Activated T-cell treated with anti-CD3 and anti-CD28 coated beads, Interleukin-2, amount 50 U/mL, for 1 hour (primary cell): ENCODE measurements at regions not wholly inside any gene's neighbourhood (a gene's known extent, or its start where the extent isn't known, plus 50 kb on each side); places are given as distances from the start of the nearest gene placed in this dataset.
"Not testable (repeated sequence)": the region's sequence is repeated elsewhere in the genome, so short reads cannot be mapped to it uniquely, and the experiment has no call there.

Experiments used
- DNase-seq: peaks from one replicate; pipeline ENCODE4 v3.0.0-alpha.2; 2020

DNA sequence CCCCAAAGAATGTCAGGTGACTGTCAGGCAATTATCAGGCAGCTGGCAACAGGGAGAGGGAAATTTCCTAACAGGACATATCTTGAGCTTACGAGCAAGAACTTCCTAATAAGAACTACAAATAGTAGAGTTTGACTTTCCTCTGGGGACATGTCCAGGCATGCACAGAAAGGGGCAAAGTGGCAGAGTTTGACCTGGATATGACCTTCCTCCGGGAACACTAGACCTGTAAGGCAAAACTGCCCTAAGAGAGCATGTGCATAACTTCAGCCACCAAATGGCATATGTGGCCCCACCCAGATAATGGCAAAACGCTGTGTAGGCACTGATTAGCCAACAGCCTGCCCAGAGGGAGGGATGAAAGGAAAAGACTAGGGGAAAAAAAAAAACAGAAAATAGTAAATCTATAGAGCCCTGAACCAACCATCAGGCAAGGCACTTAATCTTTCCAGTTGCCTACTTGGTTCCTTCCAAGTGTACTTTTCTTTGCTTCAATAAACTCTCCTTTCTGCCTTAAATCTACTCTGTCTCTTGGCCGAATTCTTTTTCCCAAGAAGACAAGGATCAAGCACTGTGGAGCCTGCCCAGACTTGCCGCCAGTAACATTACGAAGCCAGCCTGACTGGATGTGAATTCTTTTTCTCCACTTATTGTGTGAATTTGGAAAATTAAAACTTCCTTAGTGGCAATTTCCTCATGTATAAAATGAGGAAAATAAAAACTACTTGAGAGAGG, 164.1 kb downstream of the SPTSSA start:
- no peak for DNase-seq

DNA sequence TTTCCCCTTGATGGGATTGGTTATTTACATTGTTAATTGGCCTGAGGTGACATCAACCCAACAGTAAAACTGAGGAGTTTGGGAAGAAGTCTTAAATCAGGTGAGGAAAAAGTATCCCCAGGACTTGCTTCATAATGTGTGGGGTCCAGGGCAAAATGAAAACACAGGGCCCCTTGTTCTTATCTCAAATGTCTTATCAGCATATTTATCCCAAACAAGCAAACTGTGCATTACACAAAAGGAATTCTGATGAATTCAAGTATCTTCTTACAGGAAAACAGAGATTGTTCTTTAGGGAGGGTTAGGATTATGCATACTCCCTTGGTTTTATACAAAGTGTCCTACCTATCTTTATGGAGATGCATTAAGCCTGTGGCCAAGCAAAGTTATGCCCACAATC, 178.4 kb downstream of the SPTSSA start:
- DNase-seq = no peak

DNA sequence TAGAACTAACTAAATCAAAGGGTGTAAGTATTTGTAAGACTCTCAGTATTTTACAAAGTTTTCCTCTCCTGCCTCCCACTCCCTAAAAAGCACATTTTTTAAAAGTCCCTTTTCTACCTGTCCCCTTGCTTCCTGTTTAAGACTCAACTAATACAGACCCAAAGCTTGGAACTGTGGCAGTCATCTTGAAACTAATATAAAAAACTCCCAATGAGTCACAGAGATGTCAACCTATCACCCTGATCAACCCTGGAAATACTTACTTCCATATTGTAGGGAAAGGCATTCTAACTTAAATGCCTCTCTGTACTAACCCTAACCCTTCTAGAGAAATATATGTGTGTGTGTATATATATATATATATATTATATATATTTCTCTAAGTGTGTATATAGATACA, 184.8 kb downstream of the SPTSSA start:
- no peak for DNase-seq

DNA sequence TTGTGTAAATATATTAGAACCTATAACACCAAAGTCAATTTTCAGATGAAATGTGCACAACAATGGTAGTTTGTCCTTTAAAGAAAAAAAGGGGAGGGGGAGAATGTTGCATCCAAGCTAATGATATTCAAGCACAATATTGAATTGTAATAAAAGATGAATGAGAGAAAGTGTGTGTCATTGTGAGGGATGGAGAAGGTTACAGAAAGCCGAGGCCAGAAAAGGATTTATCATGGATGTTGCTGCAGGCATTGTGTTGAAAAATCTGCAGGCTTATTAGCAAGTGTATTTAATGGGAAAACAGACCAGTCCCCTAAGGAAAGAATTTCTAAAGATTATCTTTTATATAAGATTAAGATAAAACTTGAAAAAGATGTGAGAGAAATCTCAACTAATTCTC, 186.5 kb downstream of the SPTSSA start:
- DNase-seq = no peak

DNA sequence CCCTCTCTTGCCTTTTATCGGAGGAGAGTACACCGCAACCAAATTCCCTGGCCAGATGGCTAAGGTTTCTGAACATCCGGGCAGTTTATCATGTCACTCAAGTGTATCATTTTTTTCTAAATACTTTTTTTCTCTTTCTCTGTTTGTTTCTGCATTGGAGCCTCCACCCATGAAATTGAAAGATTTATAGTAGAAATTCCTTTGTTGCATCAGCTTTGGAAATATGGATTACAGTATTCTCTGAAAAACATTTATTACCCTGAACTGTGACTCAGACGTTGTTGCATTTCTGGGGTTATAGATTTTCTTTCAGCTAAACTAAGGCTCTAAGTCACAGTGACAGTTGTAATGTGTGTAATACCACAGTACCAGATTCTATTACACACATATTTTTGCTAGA, 187.0 kb downstream of the SPTSSA start:
- DNase-seq = no peak

DNA sequence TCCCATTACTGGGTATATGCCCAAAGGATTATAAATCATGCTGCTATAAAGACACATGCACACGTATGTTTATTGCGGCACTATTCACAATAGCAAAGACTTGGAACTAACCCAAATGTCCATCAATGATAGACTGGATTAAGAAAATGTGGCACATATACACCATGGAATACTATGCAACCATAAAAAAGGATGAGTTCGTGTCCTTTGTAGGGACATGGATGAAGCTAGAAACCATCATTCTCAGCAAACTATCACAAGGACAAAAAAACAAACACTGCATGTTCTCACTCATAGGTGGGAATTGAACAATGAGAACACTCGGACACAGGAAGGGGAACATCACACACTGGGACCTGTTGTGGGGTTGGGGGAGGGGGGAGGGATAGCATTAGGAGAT, 188.3 kb downstream of the SPTSSA start:
- DNase-seq = not testable (repeated sequence)

DNA sequence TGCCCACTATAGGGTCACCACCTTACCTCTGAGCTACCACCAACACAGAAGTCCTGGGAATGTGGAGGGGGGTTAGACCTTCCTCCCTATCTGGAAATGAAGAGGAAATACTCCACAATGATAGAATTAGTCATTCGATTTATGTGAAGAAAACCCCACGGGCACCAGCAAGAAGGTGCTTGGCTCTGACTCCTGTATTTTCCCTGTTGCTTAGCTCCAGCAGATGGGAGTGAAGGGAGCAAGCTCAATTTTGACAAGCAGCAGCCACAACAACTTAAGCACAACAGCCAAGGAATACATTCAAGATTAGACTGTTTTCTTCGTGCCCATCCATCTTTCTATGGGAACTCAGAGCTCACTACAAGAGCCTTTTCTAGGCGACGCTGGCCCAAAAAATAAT, 191.7 kb downstream of the SPTSSA start:
- no peak for DNase-seq

DNA sequence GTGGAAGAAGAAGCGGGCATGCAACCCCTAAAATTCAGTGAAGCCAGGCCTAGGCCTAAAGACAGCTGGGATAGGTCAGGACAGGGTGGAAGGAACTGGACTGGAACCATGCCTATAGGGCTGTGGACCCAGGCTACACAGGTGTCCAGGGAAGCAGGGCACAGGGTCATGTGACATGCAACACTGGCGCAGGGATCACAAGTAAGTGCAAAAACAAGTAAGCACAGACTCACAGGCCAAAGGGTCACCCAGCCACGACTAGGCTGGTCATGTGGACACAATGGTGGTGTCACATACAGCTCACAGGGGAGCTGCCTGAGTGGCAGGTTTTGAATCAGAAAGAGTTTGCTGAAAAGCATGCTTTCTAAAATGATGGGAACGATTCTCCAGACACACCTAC, 195.7 kb downstream of the SPTSSA start:
- DNase-seq = no peak

DNA sequence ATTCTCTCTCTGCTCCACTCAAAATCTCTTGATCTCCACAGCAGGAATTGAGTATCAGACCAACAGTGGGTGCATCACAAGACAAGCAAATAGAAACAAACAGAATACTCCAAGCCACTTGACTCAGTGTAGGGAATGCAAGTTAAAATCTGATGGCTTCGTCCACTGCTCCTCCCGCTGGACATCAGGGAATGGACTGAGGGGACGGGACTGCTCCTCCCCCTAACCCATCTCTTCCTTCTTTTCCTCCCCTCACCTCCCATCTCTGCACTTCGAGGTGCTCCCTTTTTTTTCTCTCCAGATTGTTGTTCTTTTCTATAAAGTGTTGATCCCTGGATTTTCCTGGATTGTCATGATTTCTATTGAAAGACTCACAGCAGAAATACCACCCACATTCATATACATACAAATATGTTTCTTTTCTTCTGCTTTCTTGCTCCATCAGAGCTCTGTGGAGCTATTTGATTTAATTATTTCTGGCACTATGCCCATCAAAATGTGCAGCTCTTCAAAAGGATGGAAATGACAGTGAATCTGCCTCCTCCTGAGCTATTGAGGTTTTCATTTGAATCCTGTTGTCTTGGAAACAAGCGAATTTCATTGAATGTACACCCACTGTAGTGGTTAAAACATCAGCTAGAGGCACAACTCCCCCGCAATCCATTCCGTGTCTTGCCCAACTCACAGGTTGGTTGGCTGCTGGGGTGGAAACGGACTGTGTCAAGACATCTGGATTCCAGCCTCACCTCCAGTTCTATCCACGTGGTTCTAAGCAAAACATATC, 199.7 kb downstream of the SPTSSA start:
- no peak for DNase-seq

DNA sequence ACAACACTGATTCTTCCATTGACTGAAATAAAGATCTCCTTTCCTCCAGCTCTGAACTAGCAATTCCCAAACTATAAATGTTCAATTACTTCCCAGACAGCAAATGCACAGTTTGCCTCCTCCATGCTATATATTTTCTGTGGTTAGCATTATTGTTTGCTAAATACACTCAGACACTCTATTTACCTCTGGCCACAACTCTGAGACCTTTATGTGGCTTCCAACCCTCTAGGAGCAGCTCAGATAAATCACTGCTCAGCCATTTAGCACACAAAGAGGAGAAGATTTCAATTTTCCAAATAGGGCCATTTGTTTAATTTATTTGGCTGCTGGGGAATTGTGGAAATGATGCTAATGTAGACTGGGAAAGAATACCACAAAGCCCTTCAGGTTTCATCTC, 202.0 kb downstream of the SPTSSA start:
- no peak for DNase-seq

DNA sequence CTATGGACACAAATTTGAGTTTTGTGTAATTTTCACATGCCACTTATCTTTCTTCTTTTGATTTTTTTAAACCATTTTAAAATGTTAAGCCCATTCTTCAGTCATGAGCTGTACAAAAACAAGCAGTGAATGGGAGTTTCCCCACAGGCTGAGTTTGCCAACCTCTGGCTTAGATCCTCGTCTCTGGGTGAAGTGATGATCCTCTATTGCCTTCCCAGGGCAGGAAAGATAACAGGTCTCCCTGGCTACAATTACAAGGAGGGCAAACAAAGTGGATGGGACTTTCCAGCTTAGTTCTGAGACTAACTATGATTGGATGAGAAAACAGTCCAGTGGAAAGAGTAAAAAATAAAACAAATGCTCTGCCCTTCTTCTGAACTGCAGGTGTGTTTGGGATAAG, 203.7 kb downstream of the SPTSSA start:
- DNase-seq = no peak

DNA sequence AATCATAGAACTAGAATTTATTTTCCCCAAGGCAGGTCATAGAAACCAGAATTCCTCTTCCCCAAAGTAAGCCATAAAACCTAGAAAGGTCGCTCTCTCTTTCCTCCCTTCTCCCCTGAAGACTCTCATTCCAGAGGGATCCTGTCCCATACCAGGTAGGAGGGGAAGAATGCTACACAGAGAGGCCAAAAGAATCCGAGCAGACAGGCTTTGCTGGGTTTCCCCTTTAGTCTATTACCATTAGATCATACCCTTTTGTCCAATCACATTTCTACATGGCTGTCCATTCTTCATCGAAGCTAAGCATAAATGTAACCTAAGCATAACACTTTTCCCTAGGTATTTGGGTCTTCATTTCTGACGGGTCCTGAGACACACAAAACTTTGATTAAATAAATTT, 204.5 kb downstream of the SPTSSA start:
- no peak for DNase-seq

DNA sequence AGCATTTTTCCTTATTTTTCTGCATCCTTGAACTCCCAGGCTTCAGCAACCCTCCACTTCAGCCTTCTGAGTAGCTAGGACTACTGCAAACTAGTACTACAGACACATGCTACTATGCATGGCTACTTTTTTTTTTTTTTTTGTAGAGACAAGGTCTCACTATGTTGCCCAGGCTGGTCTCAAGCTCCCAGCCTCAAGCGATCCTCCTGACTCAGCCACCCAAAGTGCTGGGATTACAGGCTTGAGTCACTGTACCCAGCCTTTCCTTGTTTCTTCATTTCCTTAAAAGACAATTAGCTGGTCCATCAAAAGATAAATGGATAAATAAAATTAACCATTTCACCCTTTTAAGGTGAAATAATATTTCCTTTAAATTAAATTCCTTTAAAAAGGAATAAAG, 205.8 kb downstream of the SPTSSA start:
- DNase-seq = no peak

DNA sequence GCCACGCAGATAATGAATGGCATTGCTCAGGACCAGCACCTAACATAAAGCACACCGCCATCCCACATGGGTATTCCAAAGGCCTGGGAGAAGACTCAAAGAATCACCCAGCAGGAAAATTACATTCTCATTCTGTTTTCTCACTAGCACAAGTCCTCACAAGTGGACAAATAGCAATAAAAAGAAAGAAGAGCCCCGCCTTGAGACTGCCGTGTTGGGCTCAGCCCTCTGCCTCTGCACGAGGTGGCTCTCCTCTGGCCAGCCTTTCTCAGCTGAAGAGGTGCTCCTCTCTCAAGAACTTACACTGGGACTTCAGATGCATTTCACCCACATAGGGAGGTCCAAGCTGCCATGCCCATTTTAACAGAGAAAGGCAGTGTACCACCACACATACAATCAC, 207.5 kb downstream of the SPTSSA start:
- DNase-seq = no peak

DNA sequence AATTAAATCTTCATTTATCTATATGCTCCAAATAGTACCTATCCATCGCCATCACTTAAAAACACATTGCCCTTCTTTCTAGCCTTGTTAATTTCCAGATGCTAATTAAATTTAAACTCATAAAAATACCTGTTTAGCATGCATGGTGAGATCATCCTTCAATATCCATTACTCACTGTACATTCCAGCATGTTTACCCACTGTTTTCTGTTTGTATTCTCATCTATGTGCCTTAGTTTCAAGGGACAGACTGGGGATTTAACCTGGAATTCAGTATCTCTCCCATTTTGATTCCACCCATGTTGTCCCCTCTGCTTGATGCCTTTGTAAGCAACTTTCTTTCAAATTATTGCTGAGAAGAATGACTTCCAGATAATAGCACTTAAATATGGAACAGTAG, 208.0 kb downstream of the SPTSSA start:
- DNase-seq = no peak

DNA sequence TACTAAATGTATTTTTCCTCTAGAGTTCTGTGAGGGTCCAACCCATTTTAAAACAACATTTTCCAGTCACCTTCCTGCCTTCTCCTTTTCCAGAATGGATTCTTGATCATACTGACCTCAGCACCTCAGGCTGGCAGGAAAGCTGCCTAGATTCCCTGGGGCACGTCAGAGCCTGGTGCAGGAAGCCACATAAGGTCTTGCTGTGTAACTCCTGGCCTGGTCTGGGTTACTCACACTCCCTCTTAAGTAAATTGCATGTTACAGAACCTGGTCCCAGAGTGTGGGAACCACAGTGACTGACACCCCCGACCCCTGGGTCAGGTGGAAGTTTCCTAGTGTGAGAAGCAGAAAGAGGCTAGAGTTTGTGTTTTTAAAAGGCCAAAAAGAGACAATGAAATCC, 209.8 kb downstream of the SPTSSA start:
- no peak for DNase-seq

DNA sequence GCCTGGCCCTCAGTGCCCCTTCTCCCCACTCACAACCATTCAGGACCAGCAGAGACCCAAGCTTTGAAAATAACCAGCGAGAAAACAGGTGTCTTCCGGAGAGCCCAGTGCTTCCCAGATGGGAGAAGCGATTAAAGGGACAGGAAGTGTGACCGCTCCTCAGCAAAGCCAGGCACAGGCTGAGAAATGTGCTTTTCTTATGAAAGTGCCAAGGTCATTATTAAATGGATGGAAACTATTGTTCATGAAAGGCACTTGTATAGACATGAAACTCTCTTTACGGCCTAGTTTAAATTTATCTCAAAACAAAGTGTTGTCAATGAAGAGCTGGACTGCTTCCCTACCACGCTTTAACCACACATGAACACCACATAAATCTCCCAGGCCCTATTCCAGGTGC, 210.4 kb downstream of the SPTSSA start:
- no peak for DNase-seq

DNA sequence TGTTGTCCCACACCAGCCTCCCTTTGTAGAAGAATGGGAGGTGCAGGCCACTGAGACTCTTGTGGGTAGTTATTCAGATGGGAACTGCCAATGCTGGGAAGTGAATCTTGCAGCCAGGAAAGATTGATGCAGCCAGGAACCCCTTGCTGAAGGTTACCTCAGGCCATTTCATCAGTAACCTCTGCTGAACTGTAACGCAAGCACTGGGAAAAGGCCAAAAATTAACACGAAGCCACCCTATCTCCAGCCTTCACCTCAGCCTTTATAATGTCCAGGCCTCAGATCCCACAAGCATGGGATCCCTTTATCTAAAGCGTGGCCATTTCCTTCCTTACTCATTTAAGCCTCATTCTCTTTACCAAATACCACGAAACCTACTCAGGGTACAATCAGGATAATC, 211.1 kb downstream of the SPTSSA start:
- DNase-seq = no peak

DNA sequence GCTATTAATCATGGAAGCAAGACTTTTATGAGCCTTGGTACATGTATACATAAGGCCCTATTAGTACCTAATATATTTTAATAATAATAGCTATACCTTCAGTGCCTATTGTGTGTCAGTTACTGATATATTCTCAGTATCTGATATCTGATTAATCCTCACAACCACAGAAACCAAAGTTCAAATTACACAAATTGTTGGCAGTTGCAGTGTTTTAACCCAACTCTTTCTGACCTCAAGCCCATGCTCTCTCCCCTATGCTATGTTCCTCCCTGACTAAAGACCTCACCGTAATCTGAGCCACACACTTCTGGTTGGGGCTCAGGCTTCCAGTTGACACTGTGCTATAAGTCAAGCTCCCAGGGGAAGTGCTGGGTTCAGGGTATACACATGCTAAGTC, 214.4 kb downstream of the SPTSSA start:
- no peak for DNase-seq

DNA sequence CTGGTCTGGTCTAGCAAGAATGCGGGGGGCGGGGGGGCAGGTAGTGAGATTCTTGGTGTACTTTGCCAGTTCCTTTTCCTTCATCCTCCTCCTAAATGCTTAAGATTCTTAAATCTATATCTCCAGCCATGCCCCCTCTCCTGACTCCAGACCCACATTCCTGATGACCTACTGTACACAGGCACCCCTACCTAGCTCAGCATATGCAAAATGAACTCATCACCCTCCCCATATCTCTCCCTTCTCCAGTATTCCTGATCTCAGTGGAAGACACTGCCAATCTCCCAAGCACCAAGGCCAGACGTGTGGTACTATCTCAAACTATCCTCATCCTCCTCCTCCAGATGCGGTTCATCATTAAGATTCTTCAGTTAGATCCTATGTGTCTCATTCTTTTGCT, 215.8 kb downstream of the SPTSSA start:
- DNase-seq = no peak

DNA sequence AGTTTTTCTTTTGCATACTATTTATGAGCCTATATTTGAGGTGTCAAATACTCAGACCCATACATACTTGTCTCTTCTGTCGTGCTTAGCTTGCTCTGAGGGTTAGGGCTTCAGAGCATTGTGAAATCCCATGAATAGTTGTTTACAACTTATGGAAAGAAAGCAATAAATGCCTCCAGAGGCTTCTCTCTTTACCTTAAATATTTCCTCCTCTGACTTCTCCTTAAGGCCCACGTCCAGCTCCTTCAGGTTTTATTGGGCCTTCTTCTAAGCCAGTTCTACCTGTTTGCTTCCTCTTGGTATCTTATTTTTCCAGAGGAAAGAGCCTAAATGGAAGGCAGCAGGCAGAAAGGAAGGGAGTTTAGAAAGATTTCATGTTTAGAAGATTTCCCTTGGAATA, 218.6 kb downstream of the SPTSSA start:
- DNase-seq = no peak

DNA sequence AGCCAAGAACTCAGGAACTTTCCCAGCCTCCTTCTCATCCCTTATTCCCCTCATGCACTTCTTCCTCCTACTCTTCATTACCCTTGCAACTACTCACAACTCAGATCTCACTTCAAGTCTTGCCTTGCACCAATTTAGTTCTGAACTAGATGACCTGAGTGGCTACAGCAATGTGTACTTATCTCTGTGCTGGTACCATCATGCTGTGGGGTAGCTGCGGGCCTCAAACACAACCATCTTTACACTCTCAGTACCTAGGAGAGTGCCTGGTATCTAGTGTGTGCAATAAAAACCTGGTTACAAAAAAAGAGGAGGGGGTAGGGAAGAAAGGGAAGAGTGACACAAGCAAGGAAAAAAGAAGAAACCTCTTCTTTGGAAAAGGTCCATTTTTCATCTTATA, 219.0 kb downstream of the SPTSSA start:
- DNase-seq = no peak

DNA sequence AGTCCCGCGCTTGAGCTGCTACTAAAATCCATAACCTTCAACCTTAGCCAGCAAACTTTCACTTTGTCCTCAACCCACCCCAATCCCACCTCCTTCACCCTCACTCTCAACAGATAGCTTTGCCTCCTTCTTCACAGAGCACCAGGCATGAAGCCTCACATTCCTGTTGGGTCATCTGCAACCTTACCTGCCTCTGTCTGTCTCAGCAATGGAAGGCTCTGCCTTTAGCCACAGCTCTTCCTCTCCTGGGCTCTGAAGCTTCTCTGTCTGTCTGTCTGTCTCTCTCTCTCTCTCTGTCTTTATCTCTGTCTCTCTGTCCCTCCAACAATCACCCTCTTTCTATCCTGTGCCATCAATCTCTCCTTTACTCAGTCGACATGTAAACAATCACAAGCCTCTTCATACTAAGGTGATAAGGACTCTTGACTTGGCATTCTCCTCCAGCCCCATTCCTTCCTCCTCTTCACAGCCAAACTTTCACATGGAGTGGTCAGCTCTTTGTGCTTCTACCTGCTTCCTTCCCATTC, 220.8 kb downstream of the SPTSSA start:
- DNase-seq = no peak

DNA sequence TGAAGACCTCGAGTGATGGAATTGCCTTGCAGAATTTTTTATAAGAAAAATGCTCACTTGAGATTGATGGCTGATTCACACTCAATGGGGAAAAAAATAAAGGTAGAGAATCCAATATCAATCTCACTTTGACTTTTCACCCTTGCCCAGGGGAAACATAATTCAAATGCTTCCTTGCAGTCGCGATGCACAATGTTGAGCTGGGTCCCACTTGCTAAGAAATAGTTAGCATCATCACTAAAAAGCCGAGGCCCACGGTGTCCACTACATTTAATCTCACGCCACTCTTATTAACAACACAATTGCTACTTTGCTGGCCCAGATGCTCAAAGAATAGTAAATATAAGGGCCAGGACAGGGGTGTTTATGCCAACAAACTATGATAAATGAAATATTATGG, 223.4 kb downstream of the SPTSSA start:
- DNase-seq = no peak

DNA sequence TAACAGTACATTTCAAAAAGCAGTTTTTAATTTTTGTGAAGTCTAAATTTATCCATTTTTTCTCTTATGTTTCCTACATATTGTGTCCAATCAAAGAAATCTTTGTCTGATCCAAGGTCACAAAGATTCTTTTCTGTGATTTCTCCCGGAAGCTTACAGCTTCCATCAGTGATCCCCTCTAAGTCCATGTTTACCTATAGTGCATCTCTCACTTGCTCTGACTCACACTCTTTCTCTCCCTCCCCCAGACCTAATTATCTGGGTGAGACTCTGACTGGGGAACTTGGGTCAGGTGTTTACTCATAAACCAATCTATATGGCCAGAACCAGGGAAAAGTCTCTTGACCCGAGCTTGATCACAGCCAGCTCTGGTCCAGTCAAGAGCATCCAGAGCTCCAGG, 224.4 kb downstream of the SPTSSA start:
- no peak for DNase-seq
